Bronchial epithelial cell (primary cell): ENCODE measurements at regions not wholly inside any gene's neighbourhood (a gene's known extent, or its start where the extent isn't known, plus 50 kb on each side); places are given as distances from the start of the nearest gene placed in this dataset.
A peak's percentile ranks its signal among the peaks of the same experiment; 100 is the strongest.

Experiments
- DNase-seq: peaks from one replicate; pipeline ENCODE4 v3.0.0-alpha.2; 2010; ENCODE audit warnings: low read depth
- FAIRE-seq: peaks from 2 replicates; lab custom pipeline; 2011; peaks lifted over from hg19 to GRCh38; lab: Jason Lieb, UNC
- H3K27me3 ChIP-seq: 2 replicates; pipeline ENCODE4 v1.5.1; 2011; ENCODE audit warnings: low read length; ENCODE audit not compliant: control insufficient read depth, insufficient read depth
- H3K36me3 ChIP-seq: 2 replicates; pipeline ENCODE4 v1.5.1; 2011; ENCODE audit warnings: low read length; ENCODE audit not compliant: control insufficient read depth, insufficient read depth
- H3K4me3 ChIP-seq: 2 replicates; pipeline ENCODE4 v1.5.1; 2011; ENCODE audit warnings: mild to moderate bottlenecking, low read depth, low read length, control low read depth
- CTCF ChIP-seq: IDR thresholded peaks from 2 replicates; pipeline ENCODE4 v1.5.1; 2011; ENCODE audit warnings: mild to moderate bottlenecking, moderate library complexity, low read length, control low read depth, inconsistent platforms; ENCODE audit not compliant: insufficient read depth, severe bottlenecking

- H3K4me3 ChIP-seq, result no peak overlapping the region
- H3K27me3 ChIP-seq, result no peaks in the 10 kb centered on the region
- DNase-seq (no peak), FAIRE-seq (no peak)
- TF ChIP-seq CTCF, result no peak
- no peaks in the 10 kb centered on the region for H3K36me3 ChIP-seq
Observed at GRCh38 chr22:34688825-34689224, 377.1 kb upstream of the ISX start.

GRCh38 chr22:34696557-34696956 is 369.4 kb upstream of the ISX start:
- TF ChIP-seq CTCF, result no peak
- FAIRE-seq (no peak), DNase-seq (no peak)
- Histone ChIP-seq H3K36me3 (no peaks in the 10 kb centered on the region), H3K4me3 (no peak overlapping the region), H3K27me3 (no peaks in the 10 kb centered on the region)

GRCh38 chr22:34702279-34702678 is 363.7 kb upstream of the ISX start:
- H3K4me3 ChIP-seq, result no peak overlapping the region
- no peak for TF ChIP-seq CTCF
- H3K36me3 ChIP-seq, result no peaks in the 10 kb centered on the region
- FAIRE-seq, result no peak
- no peaks in the 10 kb centered on the region for H3K27me3 ChIP-seq
- no peak for DNase-seq

- no peak for TF ChIP-seq CTCF
- no peak for FAIRE-seq
- H3K4me3 ChIP-seq, result no peak overlapping the region
- DNase-seq, result peak; percentile 2
- no peaks in the 10 kb centered on the region for H3K27me3 ChIP-seq
- no peaks in the 10 kb centered on the region for H3K36me3 ChIP-seq
Observed at GRCh38 chr22:34709641-34710040, 356.3 kb upstream of the ISX start.

GRCh38 chr22:34722901-34723300 is 343.1 kb upstream of the ISX start:
- H3K4me3 ChIP-seq, result no peak overlapping the region
- H3K36me3 ChIP-seq, result no peaks in the 10 kb centered on the region
- DNase-seq (no peak), FAIRE-seq (no peak)
- no peak for TF ChIP-seq CTCF
- no peaks in the 10 kb centered on the region for H3K27me3 ChIP-seq

GRCh38 chr22:34736081-34736480 is 329.9 kb upstream of the ISX start:
- H3K36me3 ChIP-seq, result no peaks in the 10 kb centered on the region
- no peak for TF ChIP-seq CTCF
- no peaks in the 10 kb centered on the region for H3K27me3 ChIP-seq
- no peak overlapping the region for H3K4me3 ChIP-seq
- FAIRE-seq, result no peak
- DNase-seq, result no peak
